ENCODE measurements at regions not wholly inside any gene's neighbourhood (a gene's known extent, or its start where the extent isn't known, plus 50 kb on each side); places are given as distances from the start of the nearest gene placed in this dataset.

GRCh38 chr11:95702526-95702925 is 87.1 kb downstream of the FAM76B start:
- Histone ChIP-seq H2BK15ac (ENCODE audit: low read depth, low read length) (no peak overlapping the region), H3K23me2 (ENCODE audit: insufficient read length, low read depth, low read length, poor library complexity, severe bottlenecking) (no peaks in the 10 kb centered on the region), H3K4me2 (ENCODE audit: insufficient read depth, insufficient read length, low read length) (no peak overlapping the region), H2AK5ac (ENCODE audit: insufficient read length, low read length) (no peak overlapping the region), H4K20me1 (ENCODE audit: control insufficient read depth, insufficient read depth, insufficient read length) (no peaks in the 10 kb centered on the region), H4K5ac (ENCODE audit: insufficient read length, low read depth, low read length) (no peak overlapping the region), H3K9ac (ENCODE audit: extremely low read depth, insufficient read length, low read length) (no peak overlapping the region), H2BK5ac (ENCODE audit: insufficient read length, low read length) (no peak overlapping the region), H3K79me2 (ENCODE audit: insufficient read depth, low read length) (no peaks in the 10 kb centered on the region), H2BK20ac (ENCODE audit: low read depth, low read length, poor library complexity, severe bottlenecking) (no peak overlapping the region), H3K79me1 (ENCODE audit: insufficient read depth, low read depth, low read length, poor library complexity, severe bottlenecking) (no peaks in the 10 kb centered on the region), H3K4ac (ENCODE audit: low read depth, low read length) (no peak overlapping the region), H2BK12ac (ENCODE audit: insufficient read length, low read depth, low read length) (no peak overlapping the region), H3K27me3 (ENCODE audit: insufficient read depth, low read length) (no peaks in the 10 kb centered on the region), H3K9me3 (ENCODE audit: control insufficient read depth, low read depth, low read length) (no peaks in the 10 kb centered on the region), H3K4me1 (ENCODE audit: insufficient read depth, low read length) (no peaks in the 10 kb centered on the region), H2AFZ (ENCODE audit: low read length) (no peak overlapping the region), H3K27ac (ENCODE audit: insufficient read length, low read depth, low read length) (no peak overlapping the region), H4K8ac (replicated peaks; ENCODE audit: insufficient read length, low read depth, low read length) (no peak overlapping the region), H3K23ac (ENCODE audit: insufficient read length, low read depth, low read length) (no peak overlapping the region), H3K18ac (ENCODE audit: insufficient read length, low read depth, low read length) (no peak overlapping the region), H3K56ac (ENCODE audit: insufficient read length, low read depth, low read length) (no peak overlapping the region), H2BK120ac (ENCODE audit: low read depth, low read length, poor library complexity, severe bottlenecking) (no peak overlapping the region), H3T11ph (ENCODE audit: low read length) (no peak overlapping the region), H3K14ac (ENCODE audit: insufficient read depth, low read length) (no peak overlapping the region), H4K91ac (ENCODE audit: insufficient read length, low read depth, low read length) (no peak overlapping the region)
- H3K27me3 Mint-ChIP-seq (ENCODE audit: low read depth), result no peaks in the 10 kb centered on the region
- no peak for TF ChIP-seq CTCF (conservative IDR thresholded peaks at IDR 0.05)
- H3K36me3 Mint-ChIP-seq (ENCODE audit: insufficient read depth in 1 of 3, low read depth in 3 of 3), result no peaks in the 10 kb centered on the region
- no peak overlapping the region for H3K4me3 Mint-ChIP-seq
- no peak overlapping the region for H3K27ac Mint-ChIP-seq
- no peak for DNase-seq
- no peaks in the 10 kb centered on the region for H3K9me3 Mint-ChIP-seq
- no CpG with 5 or more reads among the region's 2 CpGs for whole genome bisulfite sequencing (ENCODE audit: extremely low coverage, insufficient read length, low lambda C conversion rate)
- H3K4me1 Mint-ChIP-seq, result peaks cover 7 to 11% of the 10 kb centered on the region in 2 experiments
